ENCODE measurements at regions not wholly inside any gene's neighbourhood (a gene's known extent, or its start where the extent isn't known, plus 50 kb on each side); places are given as distances from the start of the nearest gene placed in this dataset.
A peak's percentile ranks its signal among the peaks of the same experiment; 100 is the strongest.

- no peak for TF ChIP-seq CTCF (conservative IDR thresholded peaks at IDR 0.05)
- H3K27ac ChIP-seq, result no peak overlapping the region
These were observed 83.7 kb downstream of the PHETA1 start for GRCh38 chr12:111285200-111285599.

GRCh38 chr12:111284709-111285108 lies 84.2 kb downstream of the PHETA1 start:
- no peak for TF ChIP-seq CTCF (conservative IDR thresholded peaks at IDR 0.05)

GRCh38 chr12:111283966-111284365 lies 84.9 kb downstream of the PHETA1 start:
- H3K27ac ChIP-seq, result no peak overlapping the region
- no peak for TF ChIP-seq CTCF (conservative IDR thresholded peaks at IDR 0.05)

More at GRCh38 chr12:111284709-111285108, 84.2 kb downstream of the PHETA1 start:
- no peak overlapping the region for H3K27ac ChIP-seq

DNA sequence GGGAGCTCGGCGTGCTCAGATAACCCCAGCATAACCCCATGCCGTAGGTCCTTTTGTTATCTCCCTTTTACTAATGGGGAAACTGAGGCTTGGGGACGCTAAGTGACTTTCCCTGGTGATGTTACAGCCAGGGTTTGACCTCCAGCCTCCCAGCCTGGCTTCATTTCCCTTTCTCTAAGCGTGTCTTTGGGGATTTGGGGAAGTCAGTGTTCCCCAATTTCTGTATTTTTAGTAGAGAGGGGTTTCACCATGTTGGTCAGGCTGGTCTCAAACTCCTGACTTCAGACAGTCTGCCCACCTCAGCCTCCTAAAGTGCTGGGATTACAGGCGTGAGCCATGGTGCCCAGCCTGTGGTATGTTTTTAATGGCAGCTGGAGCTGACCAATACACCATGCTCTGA lies 85.4 kb downstream of the PHETA1 start:
- TF ChIP-seq CTCF (conservative IDR thresholded peaks at IDR 0.05), result no peak

GRCh38 chr12:111277570-111277969 lies 91.3 kb downstream of the PHETA1 start:
- H3K27ac ChIP-seq, result no peak overlapping the region
- no peak for TF ChIP-seq CTCF (conservative IDR thresholded peaks at IDR 0.05)

More for the DNA sequence above, 85.4 kb downstream of the PHETA1 start:
- no peak overlapping the region for H3K27ac ChIP-seq

- no peak for TF ChIP-seq CTCF (conservative IDR thresholded peaks at IDR 0.05)
- no peak overlapping the region for H3K27ac ChIP-seq
These were observed 92.7 kb downstream of the PHETA1 start for GRCh38 chr12:111276146-111276545.

DNA sequence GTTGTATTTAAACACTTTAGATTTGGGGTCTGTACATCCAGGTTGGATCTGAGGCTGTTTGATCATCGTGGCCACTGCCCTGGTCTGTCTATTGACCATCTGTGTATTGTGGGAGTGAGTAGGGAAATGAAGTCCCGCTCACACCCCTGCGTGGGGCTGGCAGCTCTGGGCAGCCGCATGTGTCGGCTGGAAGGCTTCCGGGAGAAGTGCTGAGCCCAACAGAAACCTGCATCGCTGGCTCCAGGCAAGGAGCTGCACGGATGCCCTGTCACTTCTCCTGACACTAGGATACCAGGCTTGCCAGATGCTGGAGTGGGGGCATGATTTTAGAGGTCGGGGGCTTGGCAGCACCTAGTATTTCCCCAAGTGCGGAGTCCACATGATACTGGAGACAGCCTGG lies 93.6 kb downstream of the PHETA1 start:
- TF ChIP-seq CTCF (conservative IDR thresholded peaks at IDR 0.05), result no peak
- H3K27ac ChIP-seq, result no peak overlapping the region

DNA sequence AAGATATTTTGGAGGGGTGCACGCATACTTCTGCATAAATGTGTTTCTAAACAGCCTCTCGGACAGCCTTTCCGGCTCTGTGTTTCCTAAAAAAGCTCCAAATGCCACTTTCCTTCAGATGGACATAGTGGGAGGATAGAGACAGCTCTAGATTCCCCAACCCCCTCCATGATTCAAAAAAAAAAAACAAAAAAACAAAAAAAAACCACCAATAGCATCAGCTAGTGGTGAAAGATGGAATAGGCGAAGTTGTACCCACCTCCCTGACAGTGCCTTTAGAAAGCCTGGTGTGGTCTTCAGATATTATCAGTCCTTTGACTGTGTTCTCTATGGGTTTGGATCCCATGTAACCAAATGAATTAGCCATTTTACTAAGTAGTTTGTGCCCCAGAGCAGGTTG lies 94.1 kb downstream of the PHETA1 start:
- H3K27ac ChIP-seq, result no peak overlapping the region
- TF ChIP-seq CTCF (conservative IDR thresholded peaks at IDR 0.05), result peak; percentile 77
